HUES6 (cell line): ENCODE measurements at regions not wholly inside any gene's neighbourhood (a gene's known extent, or its start where the extent isn't known, plus 50 kb on each side); places are given as distances from the start of the nearest gene placed in this dataset.

Source experiments
- H3K27ac ChIP-seq: 2 replicates; pipeline ENCODE4 v1.7.0; 2013; ENCODE audit warnings: low read depth, mild to moderate bottlenecking, low read length, inconsistent platforms
- H3K27me3 ChIP-seq: 2 replicates; pipeline ENCODE4 v1.6.1; 2013; ENCODE audit warnings: low read length; ENCODE audit not compliant: control insufficient read depth, insufficient read depth
- H3K36me3 ChIP-seq: 2 replicates; pipeline ENCODE4 v1.6.1; 2013; ENCODE audit warnings: low read length; ENCODE audit not compliant: control insufficient read depth, insufficient read depth
- H3K4me1 ChIP-seq: 2 replicates; pipeline ENCODE4 v1.6.1; 2013; ENCODE audit warnings: low read length; ENCODE audit not compliant: control insufficient read depth, insufficient read depth
- H3K4me3 ChIP-seq: 2 replicates; pipeline ENCODE4 v1.5.1; 2013; ENCODE audit warnings: low read depth, low read length
- H3K9ac ChIP-seq: one replicate; pipeline ENCODE4 v1.6.1; 2013; ENCODE audit warnings: mild to moderate bottlenecking, low read length
- H3K9me3 ChIP-seq: 2 replicates; pipeline ENCODE4 v1.6.1; 2013; ENCODE audit warnings: low read depth, low read length; ENCODE audit not compliant: control insufficient read depth, insufficient read depth

- no peak overlapping the region for H3K4me3 ChIP-seq
- H3K9ac ChIP-seq, result no peak overlapping the region
- no peak overlapping the region for H3K27ac ChIP-seq
- H3K36me3 ChIP-seq, result no peaks in the 10 kb centered on the region
- H3K27me3 ChIP-seq, result no peaks in the 10 kb centered on the region
- no peaks in the 10 kb centered on the region for H3K9me3 ChIP-seq
- peaks cover 9% of the 10 kb centered on the region; the same call in 1 of the 2 replicates for H3K4me1 ChIP-seq
Observed at GRCh38 chr17:83174362-83175118, 95.1 kb downstream of the METRNL start.

- Histone ChIP-seq H3K36me3 (no peaks in the 10 kb centered on the region), H3K9me3 (no peaks in the 10 kb centered on the region), H3K4me1 (peaks cover 9% of the 10 kb centered on the region; the same call in 1 of the 2 replicates), H3K27me3 (no peaks in the 10 kb centered on the region), H3K27ac (no peak overlapping the region), H3K4me3 (no peak overlapping the region), H3K9ac (no peak overlapping the region)
Observed at GRCh38 chr17:83175119-83175821, 95.9 kb downstream of the METRNL start.

- H3K27me3 ChIP-seq, result no peaks in the 10 kb centered on the region
- H3K9ac ChIP-seq, result no peak overlapping the region
- peaks cover 3% of the 10 kb centered on the region; the same call in 1 of the 2 replicates for H3K4me1 ChIP-seq
Observed at GRCh38 chr17:83175822-83176622, 96.6 kb downstream of the METRNL start.

GRCh38 chr17:83176623-83177583 lies 97.5 kb downstream of the METRNL start:
- H3K4me1 ChIP-seq, result no peaks in the 10 kb centered on the region; the same call in 1 of the 2 replicates

More at GRCh38 chr17:83175822-83176622, 96.6 kb downstream of the METRNL start:
- H3K36me3 ChIP-seq, result no peaks in the 10 kb centered on the region
- no peak overlapping the region for H3K27ac ChIP-seq
- no peak overlapping the region for H3K4me3 ChIP-seq
- no peaks in the 10 kb centered on the region for H3K9me3 ChIP-seq

GRCh38 chr17:83177611-83178532 lies 98.5 kb downstream of the METRNL start:
- Histone ChIP-seq H3K27me3 (no peaks in the 10 kb centered on the region), H3K9me3 (no peaks in the 10 kb centered on the region), H3K36me3 (no peaks in the 10 kb centered on the region), H3K4me1 (no peaks in the 10 kb centered on the region; the same call in 1 of the 2 replicates), H3K9ac (no peak overlapping the region), H3K27ac (no peak overlapping the region), H3K4me3 (no peak overlapping the region)

More at GRCh38 chr17:83176623-83177583, 97.5 kb downstream of the METRNL start:
- Histone ChIP-seq H3K9ac (no peak overlapping the region), H3K27me3 (no peaks in the 10 kb centered on the region), H3K27ac (no peak overlapping the region), H3K36me3 (no peaks in the 10 kb centered on the region), H3K9me3 (no peaks in the 10 kb centered on the region), H3K4me3 (no peak overlapping the region)

- no peaks in the 10 kb centered on the region; the same call in 1 of the 2 replicates for H3K4me1 ChIP-seq
- H3K36me3 ChIP-seq, result no peaks in the 10 kb centered on the region
- H3K9me3 ChIP-seq, result no peaks in the 10 kb centered on the region
- H3K4me3 ChIP-seq, result no peak overlapping the region
- H3K27me3 ChIP-seq, result no peaks in the 10 kb centered on the region
- no peak overlapping the region for H3K27ac ChIP-seq
- H3K9ac ChIP-seq, result no peak overlapping the region
Observed at GRCh38 chr17:83178533-83179304, 99.3 kb downstream of the METRNL start.

GRCh38 chr17:83179374-83179773 lies 100.0 kb downstream of the METRNL start:
- H3K36me3 ChIP-seq, result no peaks in the 10 kb centered on the region
- no peak overlapping the region for H3K9ac ChIP-seq
- H3K4me1 ChIP-seq, result no peaks in the 10 kb centered on the region
- no peak overlapping the region for H3K27ac ChIP-seq
- no peak overlapping the region for H3K4me3 ChIP-seq
- H3K27me3 ChIP-seq, result no peaks in the 10 kb centered on the region
- H3K9me3 ChIP-seq, result no peaks in the 10 kb centered on the region

- Histone ChIP-seq H3K4me1 (no peaks in the 10 kb centered on the region), H3K27ac (no peak overlapping the region), H3K27me3 (no peaks in the 10 kb centered on the region), H3K9me3 (no peaks in the 10 kb centered on the region), H3K36me3 (no peaks in the 10 kb centered on the region), H3K4me3 (no peak overlapping the region), H3K9ac (no peak overlapping the region)
Observed at GRCh38 chr17:83179811-83180210, 100.4 kb downstream of the METRNL start.
